ENCODE measurements at regions not wholly inside any gene's neighbourhood (a gene's known extent, or its start where the extent isn't known, plus 50 kb on each side); places are given as distances from the start of the nearest gene placed in this dataset.

DNA sequence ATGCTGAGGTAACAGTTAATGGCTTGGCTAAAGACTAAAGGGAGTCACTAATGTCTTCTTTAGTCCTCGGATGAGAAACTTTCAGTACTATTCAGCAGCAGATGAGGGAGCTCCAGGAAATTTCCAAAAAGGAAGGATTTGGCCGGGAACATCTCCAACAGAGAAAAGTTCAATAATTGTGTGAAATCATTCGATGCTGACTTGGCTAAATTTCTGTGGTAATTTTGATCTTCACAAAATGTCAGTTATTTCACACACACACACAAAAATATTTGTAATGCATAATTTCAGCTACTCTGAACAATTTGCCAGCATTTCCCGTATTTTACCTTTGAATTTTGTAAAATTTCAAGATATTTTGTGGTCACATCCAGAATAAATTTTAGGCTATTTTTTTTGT lies 462.8 kb upstream of the MDFIC2 start:
- TF ChIP-seq, protein P1, sequence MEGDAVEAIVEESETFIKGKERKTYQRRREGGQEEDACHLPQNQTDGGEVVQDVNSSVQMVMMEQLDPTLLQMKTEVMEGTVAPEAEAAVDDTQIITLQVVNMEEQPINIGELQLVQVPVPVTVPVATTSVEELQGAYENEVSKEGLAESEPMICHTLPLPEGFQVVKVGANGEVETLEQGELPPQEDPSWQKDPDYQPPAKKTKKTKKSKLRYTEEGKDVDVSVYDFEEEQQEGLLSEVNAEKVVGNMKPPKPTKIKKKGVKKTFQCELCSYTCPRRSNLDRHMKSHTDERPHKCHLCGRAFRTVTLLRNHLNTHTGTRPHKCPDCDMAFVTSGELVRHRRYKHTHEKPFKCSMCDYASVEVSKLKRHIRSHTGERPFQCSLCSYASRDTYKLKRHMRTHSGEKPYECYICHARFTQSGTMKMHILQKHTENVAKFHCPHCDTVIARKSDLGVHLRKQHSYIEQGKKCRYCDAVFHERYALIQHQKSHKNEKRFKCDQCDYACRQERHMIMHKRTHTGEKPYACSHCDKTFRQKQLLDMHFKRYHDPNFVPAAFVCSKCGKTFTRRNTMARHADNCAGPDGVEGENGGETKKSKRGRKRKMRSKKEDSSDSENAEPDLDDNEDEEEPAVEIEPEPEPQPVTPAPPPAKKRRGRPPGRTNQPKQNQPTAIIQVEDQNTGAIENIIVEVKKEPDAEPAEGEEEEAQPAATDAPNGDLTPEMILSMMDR (IDR thresholded peaks at IDR 0.05; ENCODE audit: insufficient read depth, low read length, poor library complexity, severe bottlenecking), result no peak
- no peak for TF ChIP-seq EZH2phosphoT487 (conservative IDR thresholded peaks at IDR 0.05; ENCODE audit: low read length)

Data from SU-DHL-6 (cell line).